CD8-positive, alpha-beta memory T cell (primary cell): ENCODE measurements at regions not wholly inside any gene's neighbourhood (a gene's known extent, or its start where the extent isn't known, plus 50 kb on each side); places are given as distances from the start of the nearest gene placed in this dataset.

Experiments
- CTCF ChIA-PET: fragments of 350-600 bp; sonication (Branson Sonifier 250); formaldehyde crosslinking; loops from one replicate; lab custom pipeline; 2021; ENCODE audit warnings: antibody characterized with exemption; lab: Charles Lee
- POLR2A ChIA-PET: fragments of 350-600 bp; sonication (Branson Sonifier 250); formaldehyde crosslinking; loops from one replicate; lab custom pipeline; 2021; ENCODE audit warnings: antibody characterized with exemption; lab: Charles Lee
- DNase-seq, 5 donors: peaks; one replicate each; pipeline versions ENCODE4 v3.0.0 to v3.0.0-alpha.2; 2020 to 2022; ENCODE audit warnings: mixed read lengths in 1 of 5
- H3K27ac ChIP-seq: one replicate; pipeline ENCODE4 v1.7.0; 2013; ENCODE audit warnings: low read depth, mild to moderate bottlenecking, low read length, moderate library complexity
- H3K27me3 ChIP-seq: 2 replicates; pipeline ENCODE4 v1.7.0; 2013; ENCODE audit warnings: low read length, mild to moderate bottlenecking; ENCODE audit not compliant: insufficient read depth, poor library complexity, severe bottlenecking
- H3K36me3 ChIP-seq: 2 replicates; pipeline ENCODE4 v1.7.0; 2013; ENCODE audit warnings: mild to moderate bottlenecking, low read length, moderate library complexity; ENCODE audit not compliant: insufficient read depth
- H3K4me1 ChIP-seq: 2 replicates; pipeline ENCODE4 v1.7.0; 2013; ENCODE audit warnings: mild to moderate bottlenecking, low read length, moderate library complexity; ENCODE audit not compliant: insufficient read depth
- H3K4me3 ChIP-seq: 2 replicates; pipeline ENCODE4 v1.7.0; 2013; ENCODE audit warnings: mild to moderate bottlenecking, low read length
- H3K9me3 ChIP-seq: 2 replicates; pipeline ENCODE4 v1.7.0; 2013; ENCODE audit warnings: mild to moderate bottlenecking, low read length
- H3K27ac Mint-ChIP-seq, 8 donors: one replicate each; pipeline ENCODE4 v1.8.0; 2020 to 2021; ENCODE audit warnings: mixed read lengths in 8 of 8, mild to moderate bottlenecking in 6 of 8, inconsistent platforms in 3 of 8, moderate library complexity in 3 of 8
- H3K27me3 Mint-ChIP-seq, 2 donors: one replicate each; pipeline ENCODE4 v1.8.0; 2020 to 2021; ENCODE audit warnings: mixed read lengths in 2 of 2, mild to moderate bottlenecking in 1 of 2, moderate library complexity in 1 of 2
- H3K36me3 Mint-ChIP-seq, 3 donors: one replicate each; pipeline ENCODE4 v1.8.0; 2020 to 2021; ENCODE audit warnings: mixed read lengths in 3 of 3, inconsistent platforms in 1 of 3, mild to moderate bottlenecking in 1 of 3
- H3K4me1 Mint-ChIP-seq, 3 donors: one replicate each; pipeline ENCODE4 v1.8.0; 2020 to 2021; ENCODE audit warnings: mixed read lengths in 3 of 3, inconsistent platforms in 1 of 3, mild to moderate bottlenecking in 1 of 3
- H3K4me3 Mint-ChIP-seq, 7 donors: one replicate each; pipeline ENCODE4 v1.8.0; 2020 to 2021; ENCODE audit warnings: mixed read lengths in 7 of 7, mild to moderate bottlenecking in 6 of 7, moderate library complexity in 4 of 7, inconsistent platforms in 2 of 7
- H3K9me3 Mint-ChIP-seq, 5 donors: one replicate each; pipeline ENCODE4 v1.8.0; 2020 to 2022; ENCODE audit warnings: mixed read lengths in 5 of 5, mild to moderate bottlenecking in 3 of 5, moderate library complexity in 2 of 5, inconsistent platforms in 1 of 5

DNA sequence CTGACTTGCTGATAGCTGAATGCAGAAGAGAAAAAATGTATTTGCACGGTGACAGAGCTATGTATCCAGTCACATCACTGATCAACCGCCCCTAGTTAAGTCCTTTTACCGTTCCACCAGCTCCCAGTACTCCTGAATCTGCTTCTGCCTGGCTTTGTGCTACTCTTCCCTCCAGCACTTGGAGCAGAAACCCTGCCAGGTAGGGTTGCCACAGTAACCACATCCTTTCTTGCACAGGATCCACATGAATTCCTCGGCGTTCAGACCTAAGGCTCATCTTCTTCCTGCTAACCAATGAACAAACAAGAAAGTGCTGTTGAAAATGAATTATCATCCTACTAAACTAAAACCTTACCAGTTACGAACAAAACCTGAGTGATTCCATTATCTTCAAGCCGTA lies 52.0 kb upstream of the KCTD7 start:
- peaks cover 0 to 71% (median 17%) of the 10 kb centered on the region in 3 donors for H3K36me3 Mint-ChIP-seq
- peak overlapping the region in 6 of 8 donors; percentile 9 to 80 (median 26) for H3K27ac Mint-ChIP-seq
- no peak for DNase-seq
- H3K4me3 Mint-ChIP-seq: no peak overlapping the region
- Histone ChIP-seq H3K36me3 (peaks cover 23% of the 10 kb centered on the region), H3K4me3 (no peak overlapping the region), H3K9me3 (no peaks in the 10 kb centered on the region), H3K27ac (no peak overlapping the region), H3K27me3 (no peaks in the 10 kb centered on the region), H3K4me1 (no peaks in the 10 kb centered on the region)
- ChIA-PET CTCF (no interaction called here), POLR2A (no interaction called here)
- no peaks in the 10 kb centered on the region for H3K27me3 Mint-ChIP-seq
- no peaks in the 10 kb centered on the region for H3K9me3 Mint-ChIP-seq
- peaks cover 39 to 62% (median 55%) of the 10 kb centered on the region in 3 donors for H3K4me1 Mint-ChIP-seq
